Left ventricle myocardium inferior (tissue), 1 donor: ENCODE measurements at regions not wholly inside any gene's neighbourhood (a gene's known extent, or its start where the extent isn't known, plus 50 kb on each side); places are given as distances from the start of the nearest gene placed in this dataset.

ENCODE experiments used
- DNase-seq: peaks from one replicate; pipeline ENCODE4 v3.0.0-alpha.2; 2020
- H3K27ac ChIP-seq: fragments of 200-600 bp; replicated peaks from 2 replicates; pipeline ENCODE4 v1.8.0; 2021
- H3K27me3 ChIP-seq: fragments of 200-600 bp; 2 replicates; pipeline ENCODE4 v1.8.0; 2021; ENCODE audit warnings: low read depth
- H3K36me3 ChIP-seq: fragments of 200-600 bp; 2 replicates; pipeline ENCODE4 v1.8.0; 2021
- H3K4me1 ChIP-seq: fragments of 200-600 bp; 2 replicates; pipeline ENCODE4 v1.8.0; 2021
- H3K4me3 ChIP-seq: fragments of 200-600 bp; 2 replicates; pipeline ENCODE4 v1.8.0; 2021; ENCODE audit warnings: mild to moderate bottlenecking, moderate library complexity
- H3K9me3 ChIP-seq: fragments of 200-600 bp; replicated peaks from 2 replicates; pipeline ENCODE4 v1.8.0; 2021
- intact Hi-C: fragments of 100-400 bp; cut with micrococcal nuclease; formaldehyde crosslinking; loops from one replicate; pipeline ENCODE4 v1.11.0; 2022
- TF ChIP-seq, protein P1 (sequence below): fragments of 200-600 bp; IDR thresholded peaks from 2 replicates; pipeline ENCODE4 v1.8.0; 2021; ENCODE audit warnings: antibody characterized with exemption, mild to moderate bottlenecking, borderline replicate concordance
- donor health status: DM: no; HTN: yes; CAD: no; lungs with severe emphysema.

GRCh38 chr6:48472091-48472490 is 361.1 kb upstream of the PTCHD4 start:
- TF ChIP-seq, protein P1, sequence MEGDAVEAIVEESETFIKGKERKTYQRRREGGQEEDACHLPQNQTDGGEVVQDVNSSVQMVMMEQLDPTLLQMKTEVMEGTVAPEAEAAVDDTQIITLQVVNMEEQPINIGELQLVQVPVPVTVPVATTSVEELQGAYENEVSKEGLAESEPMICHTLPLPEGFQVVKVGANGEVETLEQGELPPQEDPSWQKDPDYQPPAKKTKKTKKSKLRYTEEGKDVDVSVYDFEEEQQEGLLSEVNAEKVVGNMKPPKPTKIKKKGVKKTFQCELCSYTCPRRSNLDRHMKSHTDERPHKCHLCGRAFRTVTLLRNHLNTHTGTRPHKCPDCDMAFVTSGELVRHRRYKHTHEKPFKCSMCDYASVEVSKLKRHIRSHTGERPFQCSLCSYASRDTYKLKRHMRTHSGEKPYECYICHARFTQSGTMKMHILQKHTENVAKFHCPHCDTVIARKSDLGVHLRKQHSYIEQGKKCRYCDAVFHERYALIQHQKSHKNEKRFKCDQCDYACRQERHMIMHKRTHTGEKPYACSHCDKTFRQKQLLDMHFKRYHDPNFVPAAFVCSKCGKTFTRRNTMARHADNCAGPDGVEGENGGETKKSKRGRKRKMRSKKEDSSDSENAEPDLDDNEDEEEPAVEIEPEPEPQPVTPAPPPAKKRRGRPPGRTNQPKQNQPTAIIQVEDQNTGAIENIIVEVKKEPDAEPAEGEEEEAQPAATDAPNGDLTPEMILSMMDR = no peak
- no peak overlapping the region for H3K27ac ChIP-seq
- intact Hi-C loops = no loop called here
- no peaks in the 10 kb centered on the region for H3K4me1 ChIP-seq
- H3K4me3 ChIP-seq = no peak overlapping the region
- no peaks in the 10 kb centered on the region for H3K9me3 ChIP-seq
- DNase-seq = no peak
- H3K36me3 ChIP-seq = no peaks in the 10 kb centered on the region
- no peaks in the 10 kb centered on the region for H3K27me3 ChIP-seq

- peaks cover 6% of the 10 kb centered on the region for H3K9me3 ChIP-seq
- TF ChIP-seq, protein P1 = no peak
- H3K36me3 ChIP-seq = no peaks in the 10 kb centered on the region
- H3K27ac ChIP-seq = no peak overlapping the region
- H3K4me3 ChIP-seq = no peak overlapping the region
- intact Hi-C loops = no loop called here
- DNase-seq = no peak
- H3K27me3 ChIP-seq = no peaks in the 10 kb centered on the region
- H3K4me1 ChIP-seq = no peaks in the 10 kb centered on the region
Observed at GRCh38 chr6:48471326-48471725, 360.3 kb upstream of the PTCHD4 start.

- peaks cover 21% of the 10 kb centered on the region for H3K9me3 ChIP-seq
- intact Hi-C loops = no loop called here
- TF ChIP-seq, protein P1 = no peak
- no peak for DNase-seq
- H3K27ac ChIP-seq = no peak overlapping the region
- no peak overlapping the region for H3K4me3 ChIP-seq
- H3K36me3 ChIP-seq = no peaks in the 10 kb centered on the region
- H3K4me1 ChIP-seq = no peaks in the 10 kb centered on the region
- no peaks in the 10 kb centered on the region for H3K27me3 ChIP-seq
Observed at GRCh38 chr6:48449002-48449401, 338.0 kb upstream of the PTCHD4 start.

GRCh38 chr6:48447251-48447650 is 336.3 kb upstream of the PTCHD4 start:
- H3K36me3 ChIP-seq = no peaks in the 10 kb centered on the region
- peaks cover 21% of the 10 kb centered on the region for H3K9me3 ChIP-seq
- no peaks in the 10 kb centered on the region for H3K27me3 ChIP-seq
- H3K27ac ChIP-seq = no peak overlapping the region
- no peak overlapping the region for H3K4me3 ChIP-seq
- TF ChIP-seq, protein P1 = no peak
- intact Hi-C loops = no loop called here
- no peaks in the 10 kb centered on the region for H3K4me1 ChIP-seq
- DNase-seq = no peak

- H3K27me3 ChIP-seq = no peaks in the 10 kb centered on the region
- no peaks in the 10 kb centered on the region for H3K9me3 ChIP-seq
- H3K4me3 ChIP-seq = no peak overlapping the region
- TF ChIP-seq, protein P1 = no peak
- no peak for DNase-seq
- intact Hi-C loops = no loop called here
- H3K4me1 ChIP-seq = no peaks in the 10 kb centered on the region
- no peaks in the 10 kb centered on the region for H3K36me3 ChIP-seq
- no peak overlapping the region for H3K27ac ChIP-seq
Observed at GRCh38 chr6:48429610-48430009, 318.6 kb upstream of the PTCHD4 start.

DNA sequence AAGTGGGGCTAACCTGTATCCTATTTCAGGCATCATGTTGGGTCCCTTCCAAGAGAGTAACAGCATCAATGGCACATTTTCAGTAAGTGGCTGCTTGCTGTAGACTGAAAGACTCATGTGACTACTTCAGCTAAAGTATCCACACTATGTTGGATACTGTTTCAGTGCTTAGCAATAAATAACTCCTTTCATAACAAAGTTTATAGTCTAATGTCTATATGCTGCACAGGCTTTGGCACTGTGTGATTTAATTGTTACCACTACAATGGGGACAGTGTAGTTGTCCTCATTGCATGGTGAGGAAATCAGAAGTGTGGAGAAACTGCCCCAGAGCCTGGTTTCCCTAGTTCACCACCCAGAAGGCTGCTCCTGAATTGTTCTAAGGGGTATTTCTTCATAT is 318.0 kb upstream of the PTCHD4 start:
- H3K36me3 ChIP-seq = no peaks in the 10 kb centered on the region
- H3K4me3 ChIP-seq = no peak overlapping the region
- no peaks in the 10 kb centered on the region for H3K9me3 ChIP-seq
- H3K4me1 ChIP-seq = no peaks in the 10 kb centered on the region
- no peak overlapping the region for H3K27ac ChIP-seq
- no peak for DNase-seq
- intact Hi-C loops = no loop called here
- TF ChIP-seq, protein P1 = no peak
- no peaks in the 10 kb centered on the region for H3K27me3 ChIP-seq
